Esophagus squamous epithelium (tissue), 5 donors: ENCODE measurements at regions not wholly inside any gene's neighbourhood (a gene's known extent, or its start where the extent isn't known, plus 50 kb on each side); places are given as distances from the start of the nearest gene placed in this dataset.

Experiments
- DNase-seq: peaks from one replicate; lab custom pipeline; 2025; lab: John Stamatoyannopoulos, UW
- H3K27ac ChIP-seq, 4 donors: fragments of 200-600 bp; sonication (generic); one replicate each; pipeline ENCODE4 v1.5.1; 2016 to 2019; ENCODE audit warnings: mild to moderate bottlenecking in 1 of 4
- H3K27me3 ChIP-seq, 4 donors: fragments of 200-600 bp; sonication (generic); 1 replicate in 3 of 4; 2 replicates in 1 of 4; pipeline versions ENCODE4 v1.5.1 to v1.6.0; 2017 to 2021; ENCODE audit warnings: antibody characterized with exemption in 1 of 4
- H3K36me3 ChIP-seq, 3 donors: fragments of 200-600 bp; sonication (generic); one replicate each; pipeline ENCODE4 v1.5.1; 2016 to 2019
- H3K4me1 ChIP-seq, 3 donors: fragments of 200-600 bp; sonication (generic); one replicate each; pipeline ENCODE4 v1.5.1; 2017 to 2019
- H3K4me3 ChIP-seq, 4 donors: fragments of 200-600 bp; sonication (generic); 1 replicate in 3 of 4; 2 replicates in 1 of 4; pipeline ENCODE4 v1.5.1; 2016 to 2019; ENCODE audit warnings: mild to moderate bottlenecking in 2 of 4, moderate library complexity in 1 of 4
- H3K9me3 ChIP-seq, 3 donors: fragments of 200-600 bp; sonication (generic); one replicate each; pipeline ENCODE4 v1.5.1; 2016 to 2019
- POLR2A ChIP-seq, 4 donors: fragments of 450-650 bp; IDR thresholded peaks; one replicate each; pipeline ENCODE4 v1.6.1; 2017; ENCODE audit warnings: antibody characterized with exemption in 4 of 4, mild to moderate bottlenecking in 4 of 4, moderate library complexity in 3 of 4
- WGBS, 2 donors: methylation state at CpG; one replicate each; pipeline ENCODE4 v1.1.5; 2018; 5-methylcytosine and 5-hydroxymethylcytosine counted together
- intact Hi-C: fragments of 100-400 bp; cut with DNase I; formaldehyde crosslinking; loops from one replicate; pipeline ENCODE4 v1.15.0; 2022
- TF ChIP-seq, protein P1 (sequence below), 6 experiments: fragments of 450-650 bp in 4 of 6; fragments of 200-600 bp in 2 of 6; sonication (generic) in 2 of 6; IDR thresholded peaks; one replicate each; pipeline ENCODE4 v1.5.1; 2016 to 2019; ENCODE audit warnings: antibody characterized with exemption in 6 of 6, mild to moderate bottlenecking in 4 of 6, moderate library complexity in 4 of 6
- donor health status: DM: yes; HTN: yes; CAD: no.

GRCh38 chr18:76685860-76686259 lies 136.5 kb upstream of the ZNF236 start:
- H3K36me3 ChIP-seq, result no peaks in the 10 kb centered on the region
- H3K27me3 ChIP-seq, result peaks cover 0 to 31% (median 0%) of the 10 kb centered on the region in 4 donors
- H3K4me1 ChIP-seq, result peaks cover 0 to 28% (median 9%) of the 10 kb centered on the region in 3 donors
- H3K9me3 ChIP-seq, result no peaks in the 10 kb centered on the region
- DNase-seq, result no peak
- no peak overlapping the region for H3K27ac ChIP-seq
- no peak overlapping the region for H3K4me3 ChIP-seq
- intact Hi-C loops, result loop anchor here (5.0 kb wide), 1 partner anchor 289 kb away; no protein-coding TSS in a partner anchor
- TF ChIP-seq, protein P1, sequence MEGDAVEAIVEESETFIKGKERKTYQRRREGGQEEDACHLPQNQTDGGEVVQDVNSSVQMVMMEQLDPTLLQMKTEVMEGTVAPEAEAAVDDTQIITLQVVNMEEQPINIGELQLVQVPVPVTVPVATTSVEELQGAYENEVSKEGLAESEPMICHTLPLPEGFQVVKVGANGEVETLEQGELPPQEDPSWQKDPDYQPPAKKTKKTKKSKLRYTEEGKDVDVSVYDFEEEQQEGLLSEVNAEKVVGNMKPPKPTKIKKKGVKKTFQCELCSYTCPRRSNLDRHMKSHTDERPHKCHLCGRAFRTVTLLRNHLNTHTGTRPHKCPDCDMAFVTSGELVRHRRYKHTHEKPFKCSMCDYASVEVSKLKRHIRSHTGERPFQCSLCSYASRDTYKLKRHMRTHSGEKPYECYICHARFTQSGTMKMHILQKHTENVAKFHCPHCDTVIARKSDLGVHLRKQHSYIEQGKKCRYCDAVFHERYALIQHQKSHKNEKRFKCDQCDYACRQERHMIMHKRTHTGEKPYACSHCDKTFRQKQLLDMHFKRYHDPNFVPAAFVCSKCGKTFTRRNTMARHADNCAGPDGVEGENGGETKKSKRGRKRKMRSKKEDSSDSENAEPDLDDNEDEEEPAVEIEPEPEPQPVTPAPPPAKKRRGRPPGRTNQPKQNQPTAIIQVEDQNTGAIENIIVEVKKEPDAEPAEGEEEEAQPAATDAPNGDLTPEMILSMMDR (IDR thresholded peaks at IDR 0.05), result no peak
- no peak for TF ChIP-seq POLR2A (IDR thresholded peaks at IDR 0.05)
- 85 to 100% methylated on average over 4 to 7 of the region's 8 CpGs for WGBS, 2 donors

- no peaks in the 10 kb centered on the region for H3K9me3 ChIP-seq
- no peak for TF ChIP-seq POLR2A (IDR thresholded peaks at IDR 0.05)
- TF ChIP-seq, protein P1 (IDR thresholded peaks at IDR 0.05), result no peak
- no peaks in the 10 kb centered on the region for H3K36me3 ChIP-seq
- no peak overlapping the region for H3K4me3 ChIP-seq
- peaks cover 0 to 29% (median 0%) of the 10 kb centered on the region in 4 donors for H3K27me3 ChIP-seq
- intact Hi-C loops, result loop anchor here (5.0 kb wide), 1 partner anchor 288 kb away; no protein-coding TSS in a partner anchor
- peaks cover 0 to 28% (median 9%) of the 10 kb centered on the region in 3 donors for H3K4me1 ChIP-seq
- 76 to 83% methylated on average over 4 to 7 of the region's 7 CpGs for WGBS, 2 donors
- DNase-seq, result no peak
- no peak overlapping the region for H3K27ac ChIP-seq
Measured at GRCh38 chr18:76685402-76685801, 137.0 kb upstream of the ZNF236 start.

DNA sequence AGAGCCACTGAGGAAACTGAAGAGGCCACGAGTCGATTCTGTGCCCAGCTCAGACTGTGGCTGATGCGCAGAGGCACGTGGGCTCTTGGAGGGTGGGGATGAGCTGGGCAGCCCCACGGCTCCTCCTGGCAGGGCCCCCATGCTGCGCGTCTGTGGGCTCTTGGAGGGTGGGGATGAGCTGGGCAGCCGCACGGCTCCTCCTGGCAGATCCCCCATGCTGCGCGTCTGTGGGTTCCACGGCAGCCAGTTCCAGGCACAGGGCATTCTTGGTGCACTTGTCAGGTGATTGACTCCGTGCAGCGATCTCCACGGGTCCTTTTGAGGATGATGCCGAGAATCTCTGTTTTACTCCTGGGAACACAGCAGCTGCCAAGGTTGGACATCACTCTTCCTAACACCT lies 138.1 kb upstream of the ZNF236 start:
- no peak overlapping the region for H3K4me3 ChIP-seq
- peaks cover 0 to 17% (median 0%) of the 10 kb centered on the region in 4 donors for H3K27me3 ChIP-seq
- H3K27ac ChIP-seq, result no peak overlapping the region
- peaks cover 0 to 19% (median 9%) of the 10 kb centered on the region in 3 donors for H3K4me1 ChIP-seq
- no peaks in the 10 kb centered on the region for H3K36me3 ChIP-seq
- no peak for DNase-seq
- intact Hi-C loops, result no loop called here
- H3K9me3 ChIP-seq, result no peaks in the 10 kb centered on the region
- TF ChIP-seq POLR2A (IDR thresholded peaks at IDR 0.05), result no peak
- TF ChIP-seq, protein P1 (IDR thresholded peaks at IDR 0.05), result no peak
- 65 to 80% methylated on average over 1 to 13 of the region's 16 CpGs for WGBS, 2 donors

DNA sequence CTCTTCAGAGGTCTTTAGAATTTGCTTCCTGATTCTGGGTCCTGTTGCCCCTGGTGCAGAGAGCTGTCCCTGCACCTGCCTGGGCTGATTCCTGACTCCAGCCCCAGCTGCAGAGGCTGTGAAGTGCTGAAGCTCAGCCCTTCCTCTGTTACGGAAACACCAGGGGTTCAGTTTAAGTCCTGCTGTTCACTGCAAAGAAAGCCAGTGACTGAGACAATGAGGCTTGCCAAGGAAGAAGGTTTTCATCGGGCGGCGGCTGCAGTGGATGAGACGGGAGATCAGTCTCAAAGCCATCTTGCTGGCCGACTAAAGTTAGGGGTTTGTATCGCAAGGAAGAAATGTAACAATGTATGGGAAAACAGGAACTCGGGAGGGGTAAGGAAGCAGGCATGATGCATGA lies 142.4 kb upstream of the ZNF236 start:
- WGBS, 2 donors, result 65 to 70% methylated on average over 7 of the region's 8 CpGs

DNA sequence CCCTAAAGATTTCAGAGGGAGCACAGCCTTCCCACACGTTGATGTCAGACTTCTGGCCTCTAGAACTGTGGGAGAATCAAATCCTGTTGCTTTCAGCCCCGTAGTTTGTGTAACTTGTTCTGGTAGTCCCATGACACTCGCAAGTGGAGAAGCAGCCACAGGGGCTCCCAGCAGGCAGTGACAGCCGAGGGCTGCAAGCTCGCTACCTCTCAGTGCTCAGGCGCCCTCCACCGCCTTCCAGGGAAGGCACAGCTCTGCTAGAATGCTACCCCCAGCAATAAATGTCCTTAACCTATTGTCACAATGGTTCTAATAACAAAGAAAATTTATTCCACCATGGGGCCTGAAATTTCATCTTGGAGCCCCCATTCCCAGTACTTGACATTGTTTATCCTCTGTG lies 143.1 kb upstream of the ZNF236 start:
- Histone ChIP-seq H3K27ac (no peak overlapping the region), H3K36me3 (no peaks in the 10 kb centered on the region), H3K9me3 (no peaks in the 10 kb centered on the region), H3K27me3 (peaks cover 0 to 2% (median 0%) of the 10 kb centered on the region in 4 donors), H3K4me3 (no peak overlapping the region), H3K4me1 (no peaks in the 10 kb centered on the region)
- no peak for TF ChIP-seq POLR2A (IDR thresholded peaks at IDR 0.05)
- TF ChIP-seq, protein P1 (IDR thresholded peaks at IDR 0.05), result no peak
- no peak for DNase-seq
- 0 to 83% methylated on average over 1 to 7 of the region's 7 CpGs for WGBS, 2 donors
- intact Hi-C loops, result no loop called here

More for the DNA sequence above, 142.4 kb upstream of the ZNF236 start:
- TF ChIP-seq, protein P1 (IDR thresholded peaks at IDR 0.05), result no peak
- TF ChIP-seq POLR2A (IDR thresholded peaks at IDR 0.05), result no peak
- no peaks in the 10 kb centered on the region for H3K4me1 ChIP-seq
- H3K36me3 ChIP-seq, result no peaks in the 10 kb centered on the region
- no peak overlapping the region for H3K27ac ChIP-seq
- H3K9me3 ChIP-seq, result no peaks in the 10 kb centered on the region
- no peak overlapping the region for H3K4me3 ChIP-seq
- intact Hi-C loops, result no loop called here
- no peaks in the 10 kb centered on the region for H3K27me3 ChIP-seq
- no peak for DNase-seq
